ENCODE measurements at regions not wholly inside any gene's neighbourhood (a gene's known extent, or its start where the extent isn't known, plus 50 kb on each side); places are given as distances from the start of the nearest gene placed in this dataset.

DNA sequence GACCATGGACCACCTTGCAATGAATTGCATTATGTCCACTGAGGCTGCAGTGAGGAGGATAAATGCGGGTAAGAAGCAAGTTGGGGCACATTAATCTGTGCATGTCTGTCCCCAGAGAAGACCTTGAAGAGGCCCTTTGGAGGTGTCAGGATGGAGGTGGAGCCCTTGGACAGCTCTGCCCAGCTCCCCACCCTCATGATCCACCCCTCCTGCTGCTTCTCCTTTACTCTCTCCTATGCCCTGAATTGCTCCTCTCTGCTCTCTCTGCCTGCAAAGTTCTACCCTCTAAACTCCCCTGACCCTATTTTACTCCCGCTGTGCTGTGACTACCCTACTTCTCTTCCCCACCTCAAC lies 292.4 kb upstream of the USP24 start:
- no peaks in the 10 kb centered on the region for H3K27me3 ChIP-seq (ENCODE audit: control insufficient read depth, insufficient read depth, low read length)
- H3K9me3 ChIP-seq (ENCODE audit: control insufficient read depth, insufficient read depth, low read length): no peaks in the 10 kb centered on the region
- CTCF ChIA-PET: no interaction called here
- POLR2A ChIA-PET: interaction anchor here (1.2 kb wide), 1 partner anchor 188 kb away, joined by 3 read pairs; no protein-coding TSS in a partner anchor
- no peak for DNase-seq (ENCODE audit: low read depth, low spot score)
- H3K4me3 ChIP-seq (ENCODE audit: low read depth, low read length): no peak overlapping the region
- peak overlapping the region; percentile 40 for H3K27ac ChIP-seq (ENCODE audit: low read depth, low read length)
- TF ChIP-seq, protein P1, sequence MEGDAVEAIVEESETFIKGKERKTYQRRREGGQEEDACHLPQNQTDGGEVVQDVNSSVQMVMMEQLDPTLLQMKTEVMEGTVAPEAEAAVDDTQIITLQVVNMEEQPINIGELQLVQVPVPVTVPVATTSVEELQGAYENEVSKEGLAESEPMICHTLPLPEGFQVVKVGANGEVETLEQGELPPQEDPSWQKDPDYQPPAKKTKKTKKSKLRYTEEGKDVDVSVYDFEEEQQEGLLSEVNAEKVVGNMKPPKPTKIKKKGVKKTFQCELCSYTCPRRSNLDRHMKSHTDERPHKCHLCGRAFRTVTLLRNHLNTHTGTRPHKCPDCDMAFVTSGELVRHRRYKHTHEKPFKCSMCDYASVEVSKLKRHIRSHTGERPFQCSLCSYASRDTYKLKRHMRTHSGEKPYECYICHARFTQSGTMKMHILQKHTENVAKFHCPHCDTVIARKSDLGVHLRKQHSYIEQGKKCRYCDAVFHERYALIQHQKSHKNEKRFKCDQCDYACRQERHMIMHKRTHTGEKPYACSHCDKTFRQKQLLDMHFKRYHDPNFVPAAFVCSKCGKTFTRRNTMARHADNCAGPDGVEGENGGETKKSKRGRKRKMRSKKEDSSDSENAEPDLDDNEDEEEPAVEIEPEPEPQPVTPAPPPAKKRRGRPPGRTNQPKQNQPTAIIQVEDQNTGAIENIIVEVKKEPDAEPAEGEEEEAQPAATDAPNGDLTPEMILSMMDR (IDR thresholded peaks at IDR 0.05; ENCODE audit: low read depth, low read length): no peak

DNA sequence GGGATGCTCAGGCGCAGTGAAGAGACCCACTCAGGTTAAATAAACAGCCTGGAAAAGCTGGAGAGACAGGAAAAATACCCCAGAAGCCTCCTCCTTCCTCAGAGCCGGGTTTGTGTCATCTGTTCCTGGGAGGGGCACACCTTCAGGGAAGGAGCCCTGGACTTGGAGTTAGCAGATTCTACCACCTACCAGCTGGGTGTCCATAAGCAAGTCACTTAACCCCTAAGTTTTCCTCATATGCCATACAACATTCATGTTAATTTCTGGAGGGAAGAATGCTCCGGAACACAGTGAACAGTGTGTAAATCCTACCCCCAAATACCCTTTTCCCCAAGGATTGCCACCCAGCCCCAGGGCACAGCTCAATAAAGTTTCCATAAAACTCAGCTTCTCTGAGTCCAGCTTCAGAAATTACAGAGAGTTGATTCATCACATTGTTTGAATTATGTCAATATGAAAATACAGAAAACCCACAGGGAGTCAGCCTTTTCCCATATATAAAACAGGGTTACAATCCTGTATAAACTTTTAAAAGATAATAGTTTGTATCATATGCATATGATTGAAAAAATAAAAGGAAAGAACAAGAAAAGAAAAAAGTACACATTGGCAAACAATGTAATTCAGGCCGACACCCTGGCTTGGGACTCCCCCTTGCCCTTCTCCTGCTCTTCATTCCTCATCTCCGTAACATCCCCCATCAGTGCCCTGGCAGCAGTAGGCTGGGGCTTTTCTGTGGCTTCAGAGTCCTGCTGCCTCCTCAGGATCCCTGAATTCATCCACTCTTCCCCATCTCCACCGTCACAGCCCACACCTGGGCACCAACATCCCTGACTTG lies 291.8 kb upstream of the USP24 start:
- POLR2A ChIA-PET: interaction anchor here (1.2 kb wide), 1 partner anchor 189 kb away, joined by 3 read pairs; no protein-coding TSS in a partner anchor
- H3K27ac ChIP-seq (ENCODE audit: low read depth, low read length): peak overlapping the region; percentile 40
- CTCF ChIA-PET: interaction anchor here (0.6 kb wide), 1 partner anchor 254 kb away, joined by 3 read pairs; no protein-coding TSS in a partner anchor

DNA sequence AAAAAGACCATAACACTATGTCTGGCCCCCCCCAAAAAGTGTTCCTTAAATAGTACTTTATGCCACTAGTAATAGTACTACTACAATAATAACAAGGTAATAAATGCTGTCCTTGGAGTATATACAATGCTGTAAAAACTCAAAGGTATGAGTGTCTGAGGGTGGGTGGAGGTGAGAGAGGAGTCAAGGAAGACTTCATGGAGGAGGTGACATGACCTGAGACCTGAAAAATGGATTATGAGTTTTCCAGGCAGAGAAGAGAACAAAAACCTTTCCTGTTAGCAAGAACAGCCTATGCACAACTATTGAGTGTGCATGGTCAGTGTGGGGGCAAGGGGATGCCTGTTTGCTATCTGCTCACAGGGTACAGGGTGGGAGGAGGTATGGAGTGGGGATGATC lies 290.2 kb upstream of the USP24 start:
- TF ChIP-seq, protein P1 (IDR thresholded peaks at IDR 0.05; ENCODE audit: low read depth, low read length): no peak
- H3K27me3 ChIP-seq (ENCODE audit: control insufficient read depth, insufficient read depth, low read length): no peaks in the 10 kb centered on the region
- no peak for DNase-seq (ENCODE audit: low read depth, low spot score)
- no peak overlapping the region for H3K27ac ChIP-seq (ENCODE audit: low read depth, low read length)
- H3K9me3 ChIP-seq (ENCODE audit: control insufficient read depth, insufficient read depth, low read length): no peaks in the 10 kb centered on the region
- ChIA-PET CTCF (no interaction called here), POLR2A (no interaction called here)
- no peak overlapping the region for H3K4me3 ChIP-seq (ENCODE audit: low read depth, low read length)

More for the DNA sequence above, 291.8 kb upstream of the USP24 start:
- no peaks in the 10 kb centered on the region for H3K27me3 ChIP-seq (ENCODE audit: control insufficient read depth, insufficient read depth, low read length)
- TF ChIP-seq, protein P1 (IDR thresholded peaks at IDR 0.05; ENCODE audit: low read depth, low read length): 0 out of 2 replicates have a peak, but pooled peaks have one; percentile 1
- H3K4me3 ChIP-seq (ENCODE audit: low read depth, low read length): no peak overlapping the region
- H3K9me3 ChIP-seq (ENCODE audit: control insufficient read depth, insufficient read depth, low read length): no peaks in the 10 kb centered on the region
- no peak for DNase-seq (ENCODE audit: low read depth, low spot score)

- TF ChIP-seq, protein P1 (IDR thresholded peaks at IDR 0.05; ENCODE audit: low read depth, low read length): no peak
- Histone ChIP-seq H3K27me3 (ENCODE audit: control insufficient read depth, insufficient read depth, low read length) (no peaks in the 10 kb centered on the region), H3K4me3 (ENCODE audit: low read depth, low read length) (no peak overlapping the region), H3K27ac (ENCODE audit: low read depth, low read length) (no peak overlapping the region), H3K9me3 (ENCODE audit: control insufficient read depth, insufficient read depth, low read length) (no peaks in the 10 kb centered on the region)
- ChIA-PET POLR2A (interaction anchor here (0.6 to 1.4 kb wide), 5 partner anchors 15 to 215 kb away, joined by 3 to 10 read pairs (median 3); no protein-coding TSS in a partner anchor), CTCF (no interaction called here)
- DNase-seq (ENCODE audit: low read depth, low spot score): no peak
Measured at GRCh38 chr1:55504306-55504731, 289.2 kb upstream of the USP24 start.

DNA sequence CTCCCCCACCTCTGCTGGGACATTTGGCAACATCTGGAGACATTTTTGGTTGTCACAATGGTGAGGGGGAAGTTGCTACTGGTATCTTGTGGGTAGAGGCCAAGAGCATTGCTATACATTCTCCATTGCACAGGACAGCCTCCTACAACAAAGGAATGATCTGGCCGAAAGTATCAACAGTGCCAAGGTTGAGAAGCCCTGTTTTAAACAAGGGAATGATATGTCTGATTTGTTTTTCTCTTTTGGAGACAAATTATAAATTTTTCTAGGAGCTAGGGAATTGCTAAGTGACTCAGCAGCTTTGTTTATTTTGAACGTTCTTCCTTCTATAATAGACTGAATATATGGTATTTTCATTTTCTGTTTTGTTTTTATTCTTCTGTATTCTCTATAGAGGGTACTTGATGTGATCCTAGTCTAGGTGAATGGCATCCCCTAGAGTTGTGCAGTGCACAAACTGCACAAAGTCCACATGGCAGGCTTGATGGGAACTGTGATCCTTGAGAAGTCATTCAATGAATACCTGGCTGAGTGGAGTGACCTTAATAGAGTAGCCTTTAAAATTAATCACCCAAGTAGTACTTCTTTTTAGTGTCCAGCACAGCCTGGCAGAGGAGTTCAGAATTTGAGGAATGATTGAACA lies 288.6 kb upstream of the USP24 start:
- DNase-seq (ENCODE audit: low read depth, low spot score): peak; percentile 70
- H3K27ac ChIP-seq (ENCODE audit: low read depth, low read length): peak overlapping the region; percentile 67
- CTCF ChIA-PET: no interaction called here
- no peak overlapping the region for H3K4me3 ChIP-seq (ENCODE audit: low read depth, low read length)
- no peaks in the 10 kb centered on the region for H3K9me3 ChIP-seq (ENCODE audit: control insufficient read depth, insufficient read depth, low read length)
- TF ChIP-seq, protein P1 (IDR thresholded peaks at IDR 0.05; ENCODE audit: low read depth, low read length): no peak
- no peaks in the 10 kb centered on the region for H3K27me3 ChIP-seq (ENCODE audit: control insufficient read depth, insufficient read depth, low read length)
- POLR2A ChIA-PET: interaction anchor here (0.6 to 1.4 kb wide), 5 partner anchors 16 to 215 kb away, joined by 3 to 10 read pairs (median 3); no protein-coding TSS in a partner anchor
